GM21576 (cell line): ENCODE measurements at regions not wholly inside any gene's neighbourhood (a gene's known extent, or its start where the extent isn't known, plus 50 kb on each side); places are given as distances from the start of the nearest gene placed in this dataset.
"Not testable (repeated sequence)": the region's sequence is repeated elsewhere in the genome, so short reads cannot be mapped to it uniquely, and the experiment has no call there.

Experiments
- ATAC-seq: cut with Tn5 transposase; IDR thresholded peaks from one replicate; pipeline ENCODE4 v1.9.1; 2021; ENCODE audit warnings: mild to moderate bottlenecking, moderate library complexity; ENCODE audit not compliant: unreplicated experiment

- ATAC-seq = no peak
Observed at GRCh38 chr4:20124317-20125026, 127.2 kb upstream of the SLIT2 start.

- ATAC-seq = no peak
Observed at GRCh38 chr4:20122198-20122988, 129.3 kb upstream of the SLIT2 start.

GRCh38 chr4:20119141-20119540 lies 132.6 kb upstream of the SLIT2 start:
- no peak for ATAC-seq

GRCh38 chr4:20109391-20109790 lies 142.3 kb upstream of the SLIT2 start:
- ATAC-seq = no peak

GRCh38 chr4:20106921-20107320 lies 144.8 kb upstream of the SLIT2 start:
- no peak for ATAC-seq

- ATAC-seq = no peak
Observed at GRCh38 chr4:20101831-20102230, 149.9 kb upstream of the SLIT2 start.

GRCh38 chr4:20096911-20097310 lies 154.8 kb upstream of the SLIT2 start:
- no peak for ATAC-seq

- ATAC-seq = no peak
Observed at GRCh38 chr4:20095805-20096541, 155.7 kb upstream of the SLIT2 start.

GRCh38 chr4:20091781-20092180 lies 159.9 kb upstream of the SLIT2 start:
- no peak for ATAC-seq

- ATAC-seq = no peak
Observed at GRCh38 chr4:20087522-20087911, 164.2 kb upstream of the SLIT2 start.

- ATAC-seq = no peak
Observed at GRCh38 chr4:20086799-20087521, 164.7 kb upstream of the SLIT2 start.

- ATAC-seq = no peak
Observed at GRCh38 chr4:20086067-20086798, 165.5 kb upstream of the SLIT2 start.

GRCh38 chr4:20085653-20086052 lies 166.1 kb upstream of the SLIT2 start:
- no peak for ATAC-seq

GRCh38 chr4:20085156-20085555 lies 166.5 kb upstream of the SLIT2 start:
- ATAC-seq = no peak

- ATAC-seq = no peak
Observed at GRCh38 chr4:20084488-20084887, 167.2 kb upstream of the SLIT2 start.

- ATAC-seq = no peak
Observed at GRCh38 chr4:20078644-20079043, 173.1 kb upstream of the SLIT2 start.

GRCh38 chr4:20075248-20075871 lies 176.3 kb upstream of the SLIT2 start:
- no peak for ATAC-seq

- ATAC-seq = no peak
Observed at GRCh38 chr4:20074450-20074849, 177.3 kb upstream of the SLIT2 start.

- no peak for ATAC-seq
Observed at GRCh38 chr4:20065952-20066351, 185.8 kb upstream of the SLIT2 start.

- not testable (repeated sequence) for ATAC-seq
Observed at GRCh38 chr4:20062857-20063256, 188.8 kb upstream of the SLIT2 start.
